ENCODE measurements at regions not wholly inside any gene's neighbourhood (a gene's known extent, or its start where the extent isn't known, plus 50 kb on each side); places are given as distances from the start of the nearest gene placed in this dataset.
A peak's percentile ranks its signal among the peaks of the same experiment; 100 is the strongest.
"Not testable (repeated sequence)": the region's sequence is repeated elsewhere in the genome, so short reads cannot be mapped to it uniquely, and the experiment has no call there.

DNA sequence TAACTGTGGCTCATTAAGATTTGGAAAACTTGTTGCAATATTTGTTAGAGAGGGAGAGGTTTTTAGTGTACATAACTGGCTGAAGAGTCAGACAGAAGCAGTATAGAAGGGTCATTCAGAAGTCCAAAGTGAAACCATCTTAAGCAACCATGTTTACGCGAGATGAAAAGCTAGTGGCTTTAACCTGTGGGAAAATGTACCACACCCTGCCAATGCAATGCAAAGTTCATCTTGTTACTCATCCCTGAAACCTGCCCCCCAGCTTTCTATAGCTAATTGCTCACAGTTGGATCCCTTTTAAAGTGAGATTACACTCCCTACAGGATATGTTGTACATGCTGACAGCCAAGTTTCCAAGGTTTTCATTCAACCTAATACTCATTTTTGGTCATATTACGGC lies 96.7 kb upstream of the RAPGEF2 start:
- DNase-seq: no peak

DNA sequence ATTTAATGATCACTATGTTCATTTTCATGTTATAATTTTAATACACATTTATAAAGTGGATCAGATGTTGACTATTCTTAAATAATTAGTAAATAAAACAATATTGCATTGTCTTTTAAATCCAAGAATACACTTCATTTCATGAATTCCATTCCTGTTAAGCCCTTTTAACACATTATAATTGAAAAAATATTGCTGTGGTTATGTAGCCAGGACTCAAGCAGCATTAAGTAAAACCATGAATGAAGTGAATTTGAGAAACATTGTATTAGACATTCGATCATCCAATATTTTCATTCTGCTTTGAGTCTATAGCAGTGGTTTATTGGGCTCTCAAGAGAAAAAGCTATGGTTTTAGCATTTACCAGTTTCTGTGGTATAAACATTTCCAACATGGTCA lies 94.2 kb upstream of the RAPGEF2 start:
- DNase-seq: no peak

DNA sequence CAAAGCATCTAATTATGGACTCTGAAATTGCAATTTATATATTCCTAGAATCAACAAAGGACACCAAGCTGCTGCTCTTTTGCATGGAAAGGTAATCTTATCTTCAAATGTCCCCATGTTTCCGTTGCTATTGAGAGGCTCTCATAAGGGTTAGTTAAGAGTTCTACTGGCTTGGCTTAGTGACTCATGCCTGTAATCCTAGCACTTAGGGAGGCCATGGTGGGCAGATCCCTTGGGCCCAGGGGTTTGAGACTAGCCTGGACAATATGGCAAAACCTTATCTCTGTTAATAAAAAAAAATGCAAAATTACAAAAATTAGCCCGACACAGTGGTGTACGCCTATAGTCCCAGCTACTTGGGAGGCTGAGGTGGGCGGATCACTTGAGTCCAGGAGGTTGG lies 93.4 kb upstream of the RAPGEF2 start:
- no peak for DNase-seq

DNA sequence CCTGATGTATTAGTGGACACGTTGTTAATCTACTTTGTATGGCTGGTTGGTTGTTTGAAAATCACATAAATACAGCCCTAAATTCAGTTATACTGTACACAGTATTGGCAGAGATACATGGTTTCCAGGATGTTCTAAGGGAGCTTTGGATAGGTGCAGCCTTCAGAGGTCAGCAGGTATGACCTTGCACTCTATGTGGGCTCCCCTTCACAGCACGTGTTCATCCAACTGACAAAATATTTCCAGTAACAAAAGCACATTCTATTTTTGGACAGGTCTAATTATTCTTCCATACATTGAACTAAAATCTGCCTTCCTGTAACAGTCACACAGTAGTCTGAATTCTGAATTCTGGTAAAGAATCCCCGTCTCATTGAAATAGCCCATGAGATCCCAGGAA lies 92.8 kb upstream of the RAPGEF2 start:
- DNase-seq: no peak

DNA sequence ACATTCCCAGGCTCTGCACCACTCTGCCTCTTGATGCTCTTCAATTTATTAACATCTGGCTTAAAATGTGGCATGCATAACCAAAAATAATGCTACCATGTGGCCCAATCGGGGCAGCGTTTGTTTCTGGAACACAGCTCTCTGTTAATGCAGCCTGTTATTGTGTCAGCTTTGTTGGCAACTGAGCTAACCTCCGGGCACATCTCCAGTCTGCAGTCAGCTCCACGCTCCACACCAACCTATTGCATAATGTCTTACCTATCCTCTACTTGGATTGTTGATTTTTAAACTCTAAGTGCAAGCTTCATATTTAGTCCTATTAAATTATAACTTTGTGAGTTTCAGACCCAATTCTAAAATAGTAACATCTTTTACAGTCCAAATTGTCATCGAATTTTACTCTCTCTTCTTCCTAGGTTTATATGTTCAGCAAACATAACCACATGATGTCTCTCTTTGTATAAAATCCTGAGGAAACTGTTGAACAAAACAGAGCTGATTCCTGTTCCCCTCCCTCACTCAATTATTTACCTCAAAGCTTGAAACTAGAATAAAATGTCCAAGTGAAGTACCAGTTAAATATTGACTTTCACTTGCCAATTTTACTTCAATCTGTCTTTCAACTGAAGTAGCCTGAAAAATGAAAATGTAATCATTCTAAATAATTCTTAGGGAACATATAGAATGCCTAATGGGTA lies 92.2 kb upstream of the RAPGEF2 start:
- peak; percentile 60 for DNase-seq

DNA sequence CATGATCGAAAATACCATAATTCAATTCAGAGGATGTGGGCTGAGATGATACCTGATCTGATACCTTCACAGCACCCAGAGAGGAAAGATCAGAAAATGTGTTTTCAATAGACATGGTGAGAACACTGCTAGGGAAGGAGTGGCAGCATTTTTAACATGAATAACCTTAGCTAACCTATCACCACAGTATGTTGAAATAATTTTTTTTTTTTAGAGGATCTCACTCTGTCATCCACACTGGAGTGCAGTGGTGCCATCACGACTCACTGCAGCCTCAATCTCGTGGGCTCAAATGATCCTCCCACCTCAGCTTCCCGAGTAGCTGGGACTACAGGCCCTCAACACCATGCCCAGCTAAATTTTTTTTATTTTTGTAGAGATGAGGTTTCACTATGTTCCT lies 90.5 kb upstream of the RAPGEF2 start:
- DNase-seq: no peak

DNA sequence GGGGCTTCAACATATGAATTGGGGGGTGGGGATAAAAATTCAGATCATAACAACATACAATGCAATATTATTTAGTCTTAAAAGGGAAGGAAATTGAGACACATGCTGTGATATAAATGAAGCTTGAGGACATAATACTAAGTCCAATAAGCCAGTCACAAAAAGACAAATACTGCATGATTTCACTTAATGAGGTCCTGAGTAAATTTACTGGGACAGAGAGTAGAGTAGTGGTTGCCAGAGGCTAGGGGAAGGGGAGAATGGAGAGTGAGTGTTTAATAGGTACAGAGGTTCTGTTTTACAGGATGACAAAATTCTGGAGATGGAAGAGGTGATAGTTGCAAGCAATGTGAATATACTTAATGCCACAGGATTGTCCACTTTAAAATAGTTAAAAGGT lies 89.2 kb upstream of the RAPGEF2 start:
- no peak for DNase-seq

DNA sequence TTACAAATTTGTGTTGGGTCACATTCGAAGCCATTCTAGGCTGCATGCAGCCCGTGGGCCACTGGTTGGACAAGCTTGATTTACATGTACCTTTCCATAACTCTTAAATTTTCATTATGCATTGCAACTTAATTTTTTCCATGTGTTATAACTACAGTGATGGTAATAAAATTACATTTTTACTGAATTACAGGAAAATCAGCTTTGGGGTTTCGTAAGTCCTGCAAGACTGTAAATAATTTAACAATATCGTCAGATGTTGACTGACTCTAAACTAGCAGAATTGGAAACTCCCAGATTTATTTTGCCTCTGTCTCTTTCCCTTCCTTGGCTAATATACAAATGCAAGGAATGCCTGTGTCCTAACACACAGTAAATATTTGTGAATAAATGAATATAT lies 88.0 kb upstream of the RAPGEF2 start:
- DNase-seq: no peak

DNA sequence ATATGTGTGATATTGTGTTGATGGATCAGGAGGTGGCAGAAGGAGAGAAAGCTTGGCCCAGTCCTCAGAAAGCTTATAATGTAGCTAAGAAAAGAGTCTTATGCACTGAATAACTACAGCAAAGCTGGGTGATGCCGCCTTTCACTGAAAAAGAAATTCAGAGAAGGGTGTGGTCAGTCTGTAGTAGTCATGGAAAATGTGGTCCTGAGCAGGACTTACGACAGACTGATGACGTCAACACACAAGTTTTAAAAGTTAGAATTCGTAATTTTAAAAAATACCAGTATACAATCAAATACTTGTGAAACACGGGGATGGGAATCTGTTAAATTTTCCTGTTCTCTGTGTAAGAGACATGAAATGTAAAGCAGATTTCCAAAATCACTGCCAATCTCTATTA lies 87.0 kb upstream of the RAPGEF2 start:
- DNase-seq: no peak

DNA sequence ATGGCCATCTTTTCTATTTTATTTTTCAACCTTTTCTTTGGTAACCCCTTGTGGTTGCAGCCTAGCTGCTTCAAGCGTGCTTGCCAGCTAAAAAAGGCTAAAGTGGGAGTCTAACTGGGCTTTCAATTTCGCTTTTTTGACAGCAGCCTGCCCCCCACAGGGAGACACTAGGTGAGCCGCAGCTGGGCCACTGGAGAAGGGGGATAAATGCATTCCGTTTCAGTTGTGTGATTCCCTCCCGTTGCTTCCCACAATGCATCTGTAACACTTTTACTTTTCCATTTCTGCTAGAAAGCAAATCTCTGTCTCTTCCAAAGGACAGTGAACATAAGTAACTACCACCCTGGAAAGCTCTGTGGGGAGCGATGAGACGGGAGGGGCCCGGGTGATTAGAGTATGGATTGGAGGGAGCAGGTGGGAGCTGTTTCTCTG lies 86.3 kb upstream of the RAPGEF2 start:
- peak; percentile 25 for DNase-seq

DNA sequence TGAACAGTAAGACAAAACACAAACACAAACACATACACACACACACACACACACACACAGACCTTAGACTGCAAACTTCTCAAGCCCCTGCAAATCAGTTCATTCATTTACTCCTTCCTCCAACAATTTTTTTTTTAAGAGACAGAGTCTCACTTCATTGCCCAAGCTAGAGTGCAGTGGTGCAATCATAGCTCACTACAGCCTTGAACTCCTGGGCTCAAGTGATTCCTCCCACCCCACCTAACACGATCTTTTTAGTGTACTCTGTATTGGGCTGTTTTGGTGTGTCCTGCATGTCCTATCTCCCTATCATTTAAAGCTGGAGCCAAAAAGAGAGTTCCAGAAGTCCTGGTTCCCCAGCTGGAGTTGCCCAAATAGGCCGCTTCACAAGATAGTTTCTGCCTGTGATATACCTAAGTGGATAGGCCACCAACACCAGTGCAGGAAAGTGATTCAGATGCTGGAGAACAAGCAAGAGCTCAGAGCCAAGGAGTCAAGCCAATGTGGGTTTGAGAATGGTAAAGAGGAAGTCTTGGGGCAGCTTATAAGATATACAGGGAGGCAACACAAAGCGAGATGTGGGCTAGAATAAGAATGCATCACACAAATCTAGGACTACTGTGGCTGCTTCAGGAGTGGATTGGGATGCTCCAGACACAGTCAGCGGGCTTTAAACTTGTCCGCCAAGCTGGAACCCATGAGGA lies 85.4 kb upstream of the RAPGEF2 start:
- no peak for DNase-seq

DNA sequence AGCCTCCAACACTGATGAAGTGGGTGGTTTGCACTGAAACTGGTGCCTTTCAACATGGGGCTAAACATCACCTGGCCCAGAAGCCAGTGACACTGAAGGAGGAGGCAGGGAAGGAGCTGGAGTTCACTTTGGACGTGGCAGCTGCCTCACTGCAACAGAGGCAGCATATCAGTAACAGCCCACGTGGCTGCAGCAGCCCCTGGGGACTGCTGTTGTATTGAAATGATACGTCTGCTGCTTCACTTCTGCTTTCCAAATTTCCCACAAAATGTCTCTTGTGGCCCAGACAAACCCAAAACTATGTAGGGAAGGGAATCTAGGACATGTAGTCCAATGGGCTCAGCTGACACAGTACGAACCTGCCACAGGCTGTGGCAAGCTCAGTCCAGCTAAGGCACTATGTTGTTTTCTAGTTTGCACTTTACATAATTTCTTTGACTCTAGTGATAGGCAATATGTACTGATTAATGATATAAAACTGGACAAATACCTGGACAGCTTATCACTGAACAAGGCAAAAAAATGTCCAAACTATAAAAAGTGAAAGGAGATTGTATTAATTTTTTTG lies 84.7 kb upstream of the RAPGEF2 start:
- no peak for DNase-seq

DNA sequence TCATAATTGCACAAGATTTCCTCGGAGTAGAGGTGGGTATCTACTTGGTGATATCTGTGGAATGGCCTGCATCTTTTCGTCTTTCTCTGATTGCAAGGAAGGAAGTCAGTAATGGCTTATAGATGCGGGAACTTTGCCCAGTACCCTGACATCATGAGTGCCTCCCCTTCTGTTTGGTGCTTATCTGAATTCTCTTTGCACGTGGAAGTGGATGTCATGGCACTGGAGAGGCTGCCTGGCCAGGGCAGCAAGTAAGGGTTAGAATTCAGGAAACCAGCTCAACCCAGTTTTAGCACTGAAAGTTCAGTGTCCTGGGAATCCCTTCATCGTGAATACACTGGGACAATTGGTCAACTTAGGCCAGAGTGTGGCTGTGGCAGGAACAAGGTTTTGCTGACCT lies 83.5 kb upstream of the RAPGEF2 start:
- no peak for DNase-seq

DNA sequence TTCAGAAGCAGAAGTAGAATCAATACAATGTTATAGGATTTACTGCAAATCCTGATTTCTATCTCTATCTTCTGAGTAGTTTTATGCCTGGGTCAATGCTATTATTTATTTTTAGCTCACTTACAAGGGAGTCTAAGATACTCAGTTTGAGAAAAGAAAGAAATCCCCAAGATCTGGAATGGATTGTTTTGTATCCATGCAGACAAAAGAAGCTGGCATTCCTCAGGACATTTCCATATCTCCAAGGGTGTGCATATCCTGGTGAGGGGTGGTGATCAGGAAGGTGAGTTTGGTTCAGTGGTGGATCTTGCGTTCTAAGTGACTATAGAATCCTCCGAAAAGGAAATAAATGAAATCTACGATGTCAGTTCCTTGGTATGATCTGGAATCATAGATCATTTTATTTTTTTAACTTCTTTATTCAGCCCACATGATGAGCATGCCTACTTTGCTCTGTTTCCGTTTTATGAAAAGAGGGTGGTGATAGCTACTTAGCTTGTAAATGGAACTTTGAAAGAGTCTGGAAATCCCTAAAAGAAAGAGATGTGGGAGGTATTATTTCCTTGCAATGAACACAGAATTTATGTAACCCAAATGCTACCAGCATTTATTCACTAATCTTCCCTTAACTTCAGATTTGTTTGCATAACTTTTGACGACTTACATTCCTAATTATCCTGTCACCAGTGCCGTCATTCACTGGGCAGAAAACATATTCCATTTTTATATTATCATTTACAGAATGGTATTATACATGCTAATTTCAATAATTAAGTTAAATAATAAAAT lies 81.1 kb upstream of the RAPGEF2 start:
- no peak for DNase-seq

DNA sequence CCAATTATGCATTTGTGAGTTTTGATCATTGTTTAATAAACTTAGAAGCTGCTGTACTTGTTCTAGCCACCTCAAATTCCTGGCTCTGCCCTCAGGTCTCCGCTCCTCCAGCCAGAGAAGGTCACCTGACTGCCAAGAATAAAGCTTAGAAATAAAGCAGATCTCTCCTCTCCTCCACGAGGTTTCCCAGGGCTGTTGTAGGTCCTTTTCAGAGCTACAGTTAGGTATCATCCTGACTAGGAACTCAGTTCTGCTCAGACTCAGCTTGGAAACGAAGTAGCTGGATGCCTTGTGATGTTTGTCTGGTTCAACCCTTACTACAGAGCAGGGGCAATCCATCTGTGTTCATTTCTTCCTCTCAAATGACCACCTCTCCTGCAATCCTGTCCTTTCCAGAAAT lies 79.1 kb upstream of the RAPGEF2 start:
- DNase-seq: no peak

DNA sequence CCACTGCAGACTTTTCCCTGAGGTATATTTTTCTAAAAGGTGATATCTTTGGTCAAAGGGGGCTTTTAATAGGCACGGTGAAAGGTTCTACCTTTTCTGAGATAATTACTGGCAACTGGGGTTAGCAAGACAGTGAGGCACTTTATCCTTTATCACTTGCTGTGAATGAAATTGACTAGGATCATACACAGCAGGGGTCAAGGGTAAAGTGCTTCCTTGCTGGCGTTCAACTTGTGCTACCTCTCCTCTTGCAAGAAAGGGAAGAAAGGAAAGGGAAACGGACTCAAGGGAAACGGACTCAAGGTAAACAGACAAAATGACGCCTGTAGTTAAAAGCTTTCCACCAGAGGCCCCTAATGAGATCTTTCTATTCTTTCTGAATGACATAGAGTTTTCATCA lies 78.6 kb upstream of the RAPGEF2 start:
- no peak for DNase-seq

DNA sequence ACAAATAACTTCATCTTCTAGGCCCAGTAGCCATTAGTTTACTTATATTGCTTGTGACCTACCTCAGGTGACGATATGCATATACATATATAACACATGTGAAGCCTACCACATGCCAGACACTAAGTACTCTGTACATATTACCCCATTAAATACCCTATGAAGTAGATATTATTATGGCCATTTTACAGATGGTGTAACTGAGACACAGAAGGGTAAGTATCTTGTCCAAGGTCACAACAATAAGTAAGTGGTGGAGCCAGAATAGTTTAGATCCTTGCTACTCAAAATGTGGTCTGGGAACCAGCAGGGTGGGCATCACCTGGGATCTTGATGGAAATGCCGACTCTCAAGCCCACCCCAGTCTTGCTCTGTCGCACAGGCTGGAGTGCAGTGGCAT lies 78.1 kb upstream of the RAPGEF2 start:
- DNase-seq: no peak

DNA sequence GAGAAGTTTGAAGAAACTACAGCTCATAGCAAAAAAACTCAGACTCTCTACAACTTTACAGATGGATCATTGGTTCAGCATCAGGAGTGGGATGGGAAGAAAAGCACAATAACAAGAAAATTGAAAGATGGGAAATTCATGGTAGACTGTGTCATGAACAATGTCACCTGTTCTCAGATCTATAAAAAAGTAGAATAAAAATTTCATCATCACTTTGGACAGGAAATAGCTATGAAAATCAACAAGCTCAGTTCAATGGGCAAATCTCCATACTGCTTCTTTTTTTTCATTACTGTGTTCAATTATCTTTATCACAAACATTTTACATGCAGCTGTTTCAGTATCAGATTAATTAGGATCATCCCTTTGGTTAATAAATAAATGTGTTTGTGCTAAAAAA lies 76.5 kb upstream of the RAPGEF2 start:
- DNase-seq: no peak

DNA sequence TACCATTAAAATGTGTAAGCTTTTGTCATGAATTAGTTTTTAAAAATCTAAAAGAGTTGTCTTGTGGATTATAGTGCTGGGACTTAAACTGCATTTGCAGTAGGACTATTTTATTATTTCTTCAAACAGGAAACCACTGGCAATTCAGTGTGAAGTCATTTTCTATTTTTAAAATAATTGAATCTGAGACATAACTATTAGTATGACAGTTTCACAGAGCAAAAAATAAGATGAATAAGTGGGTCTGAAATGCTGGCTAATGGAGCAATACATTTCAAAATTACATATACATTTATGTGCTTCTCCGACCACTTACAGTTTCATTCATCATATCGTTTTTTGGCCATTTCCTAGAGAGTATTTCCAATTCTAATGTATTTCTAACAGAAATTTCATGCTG lies 75.3 kb upstream of the RAPGEF2 start:
- DNase-seq: no peak

DNA sequence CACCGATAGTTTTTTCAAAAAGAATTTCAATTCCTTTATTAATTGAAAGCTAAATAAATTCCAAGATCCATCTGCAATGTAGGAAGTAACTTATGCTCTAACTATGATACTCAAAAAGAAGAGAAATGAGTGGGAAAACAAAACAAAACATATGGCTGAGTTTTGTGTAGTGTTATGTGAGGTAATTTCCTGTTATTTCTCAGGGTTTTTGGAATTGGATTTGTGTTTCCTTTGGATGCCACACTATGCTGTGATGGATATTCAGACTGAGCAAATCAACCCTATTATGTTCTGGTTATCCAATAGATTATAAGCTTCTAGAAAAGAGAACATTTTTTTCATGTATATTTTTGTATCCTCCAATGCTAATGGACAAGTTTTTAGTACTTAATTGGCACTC lies 73.4 kb upstream of the RAPGEF2 start:
- no peak for DNase-seq

DNA sequence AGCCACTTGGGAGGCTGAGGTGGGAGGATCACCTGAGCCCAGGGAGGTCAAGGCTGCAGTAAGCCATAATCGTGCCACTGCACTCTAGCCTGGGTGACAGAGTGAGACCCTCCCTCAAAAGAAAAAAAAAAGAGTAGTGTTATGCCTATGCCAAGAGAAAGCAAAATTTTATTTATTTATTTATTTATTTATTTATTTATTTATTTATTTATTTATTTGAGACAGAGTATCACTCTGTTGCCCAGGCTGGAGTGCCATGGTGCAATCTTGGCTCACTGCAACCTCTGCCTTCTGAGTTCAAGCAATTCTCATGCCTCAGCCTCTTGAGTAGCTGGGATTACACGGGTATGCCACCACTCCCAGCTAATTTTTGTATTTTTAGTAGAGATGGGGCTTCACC lies 72.6 kb upstream of the RAPGEF2 start:
- DNase-seq: not testable (repeated sequence)

DNA sequence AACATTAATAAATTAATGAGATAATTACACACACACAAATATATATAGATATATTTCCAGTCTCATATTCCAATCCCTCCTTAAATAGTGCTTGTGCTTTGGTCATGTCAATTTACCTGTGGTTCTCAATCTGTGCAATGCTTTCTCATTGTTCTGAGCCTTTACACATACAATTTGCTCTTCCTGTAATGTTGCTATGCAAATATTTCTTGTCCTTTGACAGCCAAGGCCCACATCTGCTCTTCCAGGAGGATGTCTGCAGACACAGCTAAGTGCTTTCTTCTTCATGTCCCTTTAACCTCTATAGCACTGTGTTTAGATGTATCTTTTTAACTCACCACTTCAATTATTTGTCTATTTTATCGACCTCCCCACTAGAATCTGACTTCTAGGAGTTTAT lies 67.3 kb upstream of the RAPGEF2 start:
- DNase-seq: no peak

DNA sequence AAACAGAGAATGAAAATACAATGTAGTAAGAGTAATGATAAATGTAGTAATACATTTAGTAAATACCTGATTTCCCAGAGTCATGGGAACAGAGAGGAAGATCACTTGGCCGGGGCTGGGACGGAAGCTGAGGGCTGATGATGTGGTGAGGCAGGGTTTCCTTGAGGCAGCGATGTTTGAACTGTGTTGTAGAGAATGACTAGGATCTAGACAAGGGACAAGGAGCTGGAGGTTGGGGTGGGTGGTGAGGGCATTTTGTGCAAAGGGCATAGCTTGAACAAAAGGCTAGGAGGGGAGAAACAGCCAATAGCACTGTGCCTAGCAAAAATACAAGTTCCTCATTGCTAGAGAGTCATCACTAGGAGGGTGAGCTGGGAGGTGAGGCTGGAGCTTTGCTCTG lies 64.3 kb upstream of the RAPGEF2 start:
- DNase-seq: no peak
